Suprapubic skin (tissue), 2 donors: ENCODE measurements at regions not wholly inside any gene's neighbourhood (a gene's known extent, or its start where the extent isn't known, plus 50 kb on each side); places are given as distances from the start of the nearest gene placed in this dataset.

Experiments used
- EP300 ChIP-seq: sonication (generic); formaldehyde crosslinking; IDR thresholded peaks from one replicate; pipeline ENCODE4 v1.6.1; 2017; ENCODE audit warnings: antibody characterized with exemption
- POLR2A ChIP-seq, 2 donors: fragments of 450-650 bp; IDR thresholded peaks; one replicate each; pipeline ENCODE4 v1.6.1; 2017; ENCODE audit warnings: antibody characterized with exemption in 2 of 2, mild to moderate bottlenecking in 2 of 2, moderate library complexity in 2 of 2

GRCh38 chr13:103973740-103974139, 907.5 kb upstream of the SLC10A2 start:
- no peak for TF ChIP-seq EP300
- TF ChIP-seq POLR2A (IDR thresholded peaks at IDR 0.05): no peak
